Fibroblast of gingiva (primary cell): ENCODE measurements at regions not wholly inside any gene's neighbourhood (a gene's known extent, or its start where the extent isn't known, plus 50 kb on each side); places are given as distances from the start of the nearest gene placed in this dataset.
"Not testable (repeated sequence)": the region's sequence is repeated elsewhere in the genome, so short reads cannot be mapped to it uniquely, and the experiment has no call there.

Experiments used
- DNase-seq: peaks from one replicate; pipeline ENCODE4 v3.0.0-alpha.2; 2011; ENCODE audit warnings: low read depth

DNA sequence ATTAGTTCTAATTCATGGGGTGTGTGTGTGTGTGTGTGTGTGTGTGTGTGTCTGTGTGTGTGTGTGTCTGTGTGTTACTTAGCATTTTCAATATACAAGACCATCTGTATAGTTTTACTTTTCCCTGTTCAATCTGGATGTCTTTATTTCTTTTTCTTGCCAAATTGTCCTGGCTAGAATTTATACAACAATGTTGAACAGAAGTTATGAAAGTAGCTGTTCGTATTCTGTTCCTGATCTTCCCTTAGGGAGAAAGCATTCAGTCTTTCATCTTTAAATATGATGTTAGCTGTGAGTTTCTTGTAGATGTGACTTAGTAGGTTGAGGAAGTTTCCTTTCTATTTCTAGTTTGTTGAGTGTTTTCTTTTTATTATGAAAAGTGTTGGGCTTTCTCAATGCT, 101.0 kb upstream of the ADRA1D start:
- no peak for DNase-seq

DNA sequence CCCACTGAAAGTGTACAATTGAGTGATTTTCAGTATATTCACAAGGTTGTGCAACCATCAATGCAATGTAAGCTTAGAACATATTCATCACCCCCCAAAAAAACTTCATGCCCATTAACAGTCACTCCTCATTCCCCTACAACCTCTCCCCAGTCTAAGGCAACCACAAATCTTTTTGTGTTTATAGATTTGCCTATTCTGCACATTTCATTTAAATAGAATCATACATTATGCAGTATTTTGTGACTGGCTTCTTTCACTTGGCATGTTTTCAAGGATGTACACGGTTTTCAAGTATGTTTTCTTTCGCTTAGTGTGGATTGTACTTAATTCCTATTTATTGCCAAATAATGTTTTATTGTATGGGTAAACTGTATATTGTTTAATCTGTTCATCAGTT, 95.6 kb upstream of the ADRA1D start:
- no peak for DNase-seq

DNA sequence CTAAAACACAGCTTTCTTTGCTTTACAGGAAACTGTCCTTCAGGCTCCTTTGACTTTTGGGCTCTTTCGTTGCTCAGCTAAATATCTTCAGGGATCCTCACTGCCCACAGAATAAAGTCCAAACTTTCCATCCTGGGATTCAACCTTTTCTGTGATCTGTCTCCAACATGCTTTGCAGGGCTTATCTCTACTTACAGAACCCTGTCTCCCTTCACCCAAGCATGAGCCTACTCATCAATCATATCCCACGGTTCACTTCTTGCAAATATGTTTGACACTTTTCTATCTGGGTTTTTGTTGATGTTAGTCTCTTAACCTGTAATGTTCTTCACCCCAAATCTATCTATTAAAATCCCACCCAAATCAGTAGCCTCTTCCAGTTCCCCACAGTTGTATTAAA, 93.5 kb upstream of the ADRA1D start:
- no peak for DNase-seq

DNA sequence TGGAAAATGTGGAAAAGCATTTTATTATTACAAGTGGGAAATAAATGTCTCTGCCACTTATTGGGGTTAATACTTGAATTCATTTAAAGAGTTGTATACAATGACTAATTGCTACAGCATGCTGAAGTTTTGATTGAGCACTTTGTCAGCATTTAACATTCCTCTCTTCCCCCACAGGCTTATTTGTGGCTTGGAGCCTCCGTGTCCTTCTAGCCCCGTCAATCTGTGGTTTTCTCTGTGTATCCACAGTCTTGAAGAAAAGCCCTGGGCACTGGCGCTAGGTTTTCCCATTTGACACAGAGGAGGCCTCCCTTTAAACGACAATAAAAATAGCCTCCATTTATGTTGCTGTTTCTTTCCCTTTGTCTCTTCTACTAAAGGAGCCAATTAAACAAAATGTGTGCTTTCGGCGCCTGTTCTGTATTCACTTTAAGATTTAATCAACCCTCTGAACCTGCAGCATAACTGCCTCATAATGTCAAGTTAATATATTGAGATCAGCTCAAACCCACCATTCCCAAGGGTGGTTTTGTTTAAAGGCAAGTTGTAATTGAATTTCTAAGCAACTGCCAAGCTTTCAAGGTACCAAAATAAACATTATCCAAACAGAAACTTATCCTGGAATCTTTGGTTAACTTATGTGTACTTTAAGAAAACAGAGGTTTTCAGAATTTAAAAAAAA, 92.9 kb upstream of the ADRA1D start:
- peak; percentile 30 for DNase-seq

DNA sequence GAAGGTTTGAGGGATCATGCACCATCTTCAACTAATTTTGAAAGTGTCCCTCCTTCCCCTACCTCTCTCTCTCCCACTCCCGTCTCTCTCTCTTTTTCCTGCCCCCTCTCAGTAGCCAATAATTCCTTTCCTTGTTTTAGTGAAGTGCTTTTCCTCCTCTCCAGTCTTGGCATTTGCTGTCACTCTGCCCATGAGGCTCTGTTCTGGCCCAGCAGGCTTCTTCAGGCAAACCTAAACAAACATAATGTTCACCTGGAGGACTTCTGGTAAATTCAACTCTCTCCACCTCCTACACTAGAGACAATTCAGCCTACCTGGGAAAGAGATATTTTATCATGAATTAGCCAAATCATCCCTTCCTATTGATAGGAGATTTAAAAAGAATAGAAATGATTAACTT, 86.6 kb upstream of the ADRA1D start:
- DNase-seq: no peak

DNA sequence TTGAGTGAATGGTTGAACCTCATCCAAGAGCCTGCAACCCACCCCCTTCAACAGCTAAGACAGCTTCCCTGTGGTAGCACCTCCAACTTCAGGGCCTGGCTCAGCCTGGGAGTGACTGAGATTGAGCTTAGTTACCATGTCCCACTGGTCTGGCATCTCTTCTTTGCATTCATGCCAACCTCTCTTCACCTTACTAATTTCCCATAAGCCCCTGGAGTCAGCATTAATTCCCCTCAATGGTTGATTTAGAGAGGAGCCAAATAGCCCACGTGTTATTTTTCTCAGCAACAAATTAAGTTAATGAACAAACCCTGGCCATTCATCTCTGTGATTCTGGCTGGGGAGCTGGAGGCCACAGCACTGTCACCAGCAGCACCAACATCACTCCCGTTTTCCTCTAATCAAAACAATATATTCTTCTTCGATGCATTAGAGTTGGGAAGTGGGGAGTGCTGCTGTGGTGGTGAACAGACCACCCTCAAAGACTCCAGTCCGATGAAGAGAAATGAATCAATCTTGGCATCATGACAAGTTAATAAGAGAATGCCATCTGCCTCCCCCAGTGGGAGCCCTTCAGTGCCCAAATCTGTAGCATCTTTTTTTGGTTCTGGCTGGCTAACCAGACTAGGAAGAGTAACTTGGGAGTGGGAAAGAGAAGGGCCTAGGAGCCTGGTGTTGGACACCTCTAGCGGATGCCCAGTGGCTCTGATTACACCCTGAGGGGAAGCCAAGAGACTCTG, 83.2 kb upstream of the ADRA1D start:
- no peak for DNase-seq

DNA sequence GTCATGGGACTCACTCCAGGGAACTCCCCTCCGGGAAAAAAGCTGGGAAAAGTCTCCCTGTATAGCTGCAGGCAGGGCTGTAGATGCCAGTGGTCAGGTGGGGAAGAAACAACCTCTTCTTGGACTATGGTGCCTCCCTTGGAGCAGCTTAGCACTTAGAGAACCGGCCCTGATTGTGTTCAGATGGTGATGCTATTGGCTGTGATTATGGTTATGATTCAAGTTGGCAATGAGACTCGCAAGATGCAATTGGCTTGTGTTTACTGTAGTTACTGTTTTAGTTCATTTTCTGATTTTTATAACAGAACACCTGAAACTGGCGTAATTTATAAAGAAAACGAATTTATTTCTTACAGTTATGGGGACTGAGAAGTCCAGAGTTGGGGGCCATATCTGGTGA, 80.9 kb upstream of the ADRA1D start:
- DNase-seq: no peak

DNA sequence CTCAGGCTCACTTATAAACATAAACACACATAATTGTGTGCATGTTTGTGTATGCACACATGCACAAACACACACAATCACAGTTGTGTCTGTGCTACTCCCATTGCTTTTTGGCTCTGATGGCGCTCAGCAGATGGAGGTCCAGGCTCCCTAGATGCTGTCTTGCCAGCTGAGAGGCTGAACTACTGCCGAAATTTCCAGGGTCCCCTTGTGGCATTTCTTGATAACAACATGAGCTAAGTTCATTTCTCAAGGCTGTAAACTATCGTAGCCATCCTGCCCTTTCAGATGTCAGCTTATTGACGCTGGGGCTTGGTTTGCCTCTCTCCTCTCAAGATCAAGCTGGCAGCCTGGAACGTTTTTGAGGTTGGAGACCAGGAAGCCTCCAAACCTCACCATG, 80.1 kb upstream of the ADRA1D start:
- DNase-seq: no peak

DNA sequence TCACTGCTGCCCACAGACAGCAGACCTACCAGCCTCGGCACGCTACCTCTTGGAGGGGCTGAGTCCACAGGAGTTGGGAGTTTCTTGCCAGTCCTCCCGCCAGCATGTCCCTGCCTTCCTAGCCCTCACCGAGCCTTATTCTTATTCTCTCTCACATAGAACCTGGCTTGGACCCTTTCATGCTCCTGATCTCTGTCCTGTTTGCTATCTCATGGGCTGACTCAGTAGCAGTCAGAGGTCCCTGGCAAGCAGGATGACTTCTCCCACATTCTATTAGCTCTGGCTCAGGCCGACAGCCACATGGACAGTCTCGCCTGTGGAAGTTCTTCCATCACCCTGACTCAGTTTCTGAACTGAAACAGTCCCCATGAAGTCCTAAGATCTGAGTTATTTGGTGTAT, 79.5 kb upstream of the ADRA1D start:
- DNase-seq: no peak

DNA sequence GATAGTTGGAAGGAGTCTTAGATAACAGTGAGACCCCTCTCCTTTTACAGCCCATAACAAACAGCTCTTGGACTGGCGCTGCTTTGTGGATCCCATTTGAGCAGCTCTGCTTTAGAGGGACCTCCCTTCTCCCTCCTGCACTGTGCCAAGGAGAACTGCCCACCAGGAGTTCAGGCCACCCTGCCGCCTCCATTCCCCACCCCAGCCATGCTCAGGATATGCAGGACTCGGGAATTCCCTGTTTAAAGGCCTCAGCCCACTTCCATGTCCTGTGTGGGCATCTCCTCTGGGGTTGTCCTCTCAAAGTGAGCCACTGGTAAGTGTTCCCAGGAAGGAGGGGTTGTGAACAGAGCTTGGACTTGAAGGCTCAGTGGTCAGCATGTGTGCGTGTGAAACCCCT, 78.9 kb upstream of the ADRA1D start:
- no peak for DNase-seq

DNA sequence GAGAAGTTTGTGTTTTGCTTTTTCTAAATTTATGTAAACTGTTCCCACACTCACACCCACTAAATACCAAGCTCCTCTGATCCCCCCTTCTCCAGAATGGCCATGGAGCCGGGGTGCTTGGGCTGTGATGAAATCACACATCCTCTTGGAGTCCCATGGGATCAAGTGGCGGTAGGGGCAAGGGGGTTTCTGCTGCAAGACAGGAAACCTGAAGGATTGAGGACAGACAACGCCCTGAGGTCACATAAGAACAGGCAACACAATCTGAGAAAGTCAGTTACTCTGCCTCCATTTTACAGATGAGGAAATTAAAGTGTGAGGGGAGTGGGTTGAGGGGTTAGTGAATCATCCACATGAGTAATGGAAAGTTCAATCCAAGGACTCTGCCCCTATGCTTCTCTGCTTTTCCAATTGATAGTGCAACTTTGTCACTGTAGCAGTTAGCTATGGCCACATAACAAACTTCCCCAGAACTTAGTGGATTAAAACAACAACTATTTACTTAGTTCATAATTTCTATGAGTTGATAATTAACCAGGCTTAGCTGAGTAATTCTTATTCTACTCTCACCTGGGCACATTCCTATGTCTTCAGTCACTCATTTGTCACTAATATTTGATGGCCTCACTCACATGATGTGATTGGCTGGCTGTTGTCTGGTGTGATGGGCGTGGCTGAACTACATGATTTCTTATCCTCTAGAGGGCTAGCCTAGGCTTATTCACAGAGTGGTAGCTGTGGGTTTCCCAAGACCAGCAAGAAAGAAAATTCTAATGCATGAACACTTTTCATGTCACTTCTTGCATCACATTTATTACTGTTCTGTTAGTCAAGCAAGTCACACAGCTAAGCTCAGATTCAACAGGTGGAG, 77.3 kb upstream of the ADRA1D start:
- no peak for DNase-seq

DNA sequence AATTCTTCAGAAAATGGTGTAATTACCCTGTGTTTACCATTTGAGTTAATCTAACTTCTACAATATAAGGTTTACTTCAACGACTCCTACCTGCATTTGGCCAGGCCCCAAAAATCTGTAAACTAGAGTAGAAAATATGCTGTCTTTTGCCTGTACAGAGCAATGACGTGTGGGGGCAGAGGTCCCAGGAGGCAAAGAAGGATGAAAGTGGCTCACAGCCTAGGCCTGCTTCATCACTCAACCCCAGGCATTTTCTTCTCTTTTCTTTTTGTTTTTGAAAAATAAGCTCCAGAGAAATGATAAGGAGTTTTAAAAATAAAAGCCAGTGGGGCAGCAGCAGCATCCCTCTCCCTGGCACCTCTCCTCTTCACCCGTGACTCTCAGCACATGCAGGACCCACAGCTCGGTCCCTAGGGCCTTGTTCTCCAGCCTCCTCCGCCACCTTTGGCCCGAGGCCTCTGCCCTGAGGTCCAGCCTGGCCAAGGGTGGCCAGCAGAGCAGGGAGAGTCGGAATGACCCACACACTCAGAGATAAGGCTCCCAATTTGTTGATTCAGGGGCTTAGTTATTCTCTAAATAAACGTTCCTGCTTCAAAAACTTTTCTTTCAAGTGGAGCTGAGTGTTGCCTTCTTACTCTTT, 76.6 kb upstream of the ADRA1D start:
- DNase-seq: no peak

DNA sequence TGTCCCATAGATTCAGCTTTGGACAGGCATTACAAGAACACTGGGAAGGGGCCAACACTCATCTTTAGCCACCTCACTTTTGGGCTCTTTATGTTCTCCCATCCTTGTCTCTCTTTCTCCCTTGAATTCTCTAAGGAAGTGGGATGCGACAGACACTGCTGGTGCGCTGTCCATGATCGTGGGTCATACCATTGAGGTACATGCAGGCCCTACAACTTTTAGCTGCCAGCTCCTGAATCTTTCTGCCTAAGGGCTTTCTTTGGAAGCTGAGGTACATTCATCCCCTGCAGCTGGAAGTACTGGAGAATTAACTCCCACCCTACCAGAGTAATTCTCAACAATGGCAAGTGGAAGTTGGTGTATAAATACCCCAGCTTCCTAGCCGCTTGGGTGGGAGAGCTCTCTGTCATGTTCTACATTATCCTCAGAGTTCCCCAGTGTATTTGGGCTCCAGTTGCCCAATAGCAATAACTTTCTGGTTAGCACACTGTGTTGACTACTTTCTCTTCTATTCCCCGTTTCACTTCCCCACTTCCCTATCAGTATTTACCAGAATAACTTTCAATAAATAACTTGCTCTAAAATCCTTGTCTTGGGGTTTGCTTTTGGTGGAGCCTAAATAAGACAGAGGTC, 75.6 kb upstream of the ADRA1D start:
- no peak for DNase-seq

DNA sequence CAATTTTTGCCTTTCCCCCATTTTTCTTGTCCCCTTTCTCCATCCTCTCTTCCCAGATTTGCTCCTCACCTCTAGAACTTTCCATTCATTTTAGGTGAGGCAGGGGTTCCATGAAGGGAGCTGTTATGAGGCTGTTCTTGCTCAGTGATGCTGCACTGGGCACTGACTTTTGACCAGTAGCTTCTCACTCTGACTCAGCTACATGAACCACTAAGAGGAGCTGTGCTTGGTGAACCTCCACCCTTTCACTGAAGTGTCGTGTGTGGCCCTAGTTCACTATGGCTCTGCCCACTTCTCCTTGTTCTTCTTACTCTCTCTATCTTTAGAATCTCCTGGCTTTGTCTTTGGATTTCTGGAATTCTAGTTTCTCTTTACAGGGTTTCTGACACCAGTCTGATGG, 73.4 kb upstream of the ADRA1D start:
- no peak for DNase-seq

DNA sequence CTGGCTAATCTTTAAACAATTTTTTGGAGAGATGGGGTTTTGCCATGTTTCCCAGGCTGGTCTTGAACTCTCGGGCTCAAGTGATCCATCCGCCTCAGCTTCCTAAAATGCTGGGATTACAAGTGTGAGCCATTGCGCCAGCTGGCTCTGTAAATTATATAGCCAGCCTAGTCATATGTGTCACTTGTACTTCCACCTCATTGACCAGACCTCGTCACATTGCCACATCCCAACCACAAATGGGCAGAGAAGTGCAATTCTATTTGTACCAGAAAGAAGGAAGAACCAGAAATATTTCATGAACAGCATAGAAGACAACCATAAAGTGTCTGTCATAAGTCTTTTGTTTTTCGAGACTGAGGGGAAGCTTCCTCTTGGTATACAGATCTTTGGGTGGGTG, 71.2 kb upstream of the ADRA1D start:
- DNase-seq: no peak

DNA sequence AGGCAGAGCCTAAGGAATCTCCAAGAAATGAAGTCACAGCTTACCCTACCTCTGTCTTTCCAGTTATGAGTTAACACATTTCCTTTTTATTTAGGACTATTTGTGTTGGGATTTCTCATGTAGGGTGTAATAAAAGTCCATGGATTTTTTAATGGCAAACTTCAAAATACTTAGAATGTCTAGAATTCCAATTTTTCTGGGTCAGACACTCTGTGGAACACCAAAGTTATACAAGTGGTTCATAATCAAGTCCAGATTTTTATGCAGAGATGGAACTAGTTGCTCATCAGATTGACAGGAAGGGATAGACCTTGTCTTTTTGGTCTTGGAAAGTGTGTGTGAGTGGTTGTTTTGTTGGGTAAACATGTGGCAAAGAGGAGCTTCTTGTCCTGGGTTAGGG, 69.8 kb upstream of the ADRA1D start:
- no peak for DNase-seq

DNA sequence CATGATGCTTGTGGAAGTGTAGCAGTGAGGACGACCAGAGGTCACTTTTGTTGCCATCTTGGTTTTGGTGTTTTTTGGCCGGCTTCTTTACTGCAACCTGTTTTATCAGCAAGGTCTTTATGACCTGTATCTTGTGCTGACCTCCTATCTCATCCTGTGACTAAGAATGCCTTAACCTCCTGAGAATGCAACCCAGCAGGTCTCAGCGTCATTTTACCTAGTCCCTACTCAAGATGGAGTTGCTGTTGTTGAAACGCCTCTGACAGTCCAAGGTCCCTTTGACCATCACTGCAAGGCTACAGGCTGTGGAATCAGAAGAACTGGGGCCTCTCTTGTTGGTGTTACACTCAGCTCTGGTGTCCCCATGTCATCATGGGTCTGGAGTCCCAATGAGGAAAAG, 61.5 kb upstream of the ADRA1D start:
- not testable (repeated sequence) for DNase-seq

DNA sequence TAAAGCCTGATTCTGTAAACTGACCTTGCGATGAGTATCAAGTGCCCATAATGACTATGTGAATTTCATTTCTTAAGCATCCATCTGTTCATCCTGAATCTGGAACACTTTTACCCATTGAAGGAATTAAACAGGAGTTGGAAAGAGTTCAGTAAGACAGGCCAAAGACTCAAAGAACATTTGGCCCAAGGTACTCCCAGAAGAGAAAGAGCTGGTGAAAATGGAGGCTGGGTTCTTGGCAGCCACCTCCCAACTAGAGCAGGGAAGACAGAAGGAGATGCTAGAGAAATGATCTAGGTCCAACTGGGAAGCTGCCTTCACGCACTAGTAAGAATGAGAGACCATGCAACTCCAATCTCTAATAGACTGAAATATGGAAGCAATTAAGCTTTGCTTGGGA, 57.1 kb upstream of the ADRA1D start:
- DNase-seq: no peak

DNA sequence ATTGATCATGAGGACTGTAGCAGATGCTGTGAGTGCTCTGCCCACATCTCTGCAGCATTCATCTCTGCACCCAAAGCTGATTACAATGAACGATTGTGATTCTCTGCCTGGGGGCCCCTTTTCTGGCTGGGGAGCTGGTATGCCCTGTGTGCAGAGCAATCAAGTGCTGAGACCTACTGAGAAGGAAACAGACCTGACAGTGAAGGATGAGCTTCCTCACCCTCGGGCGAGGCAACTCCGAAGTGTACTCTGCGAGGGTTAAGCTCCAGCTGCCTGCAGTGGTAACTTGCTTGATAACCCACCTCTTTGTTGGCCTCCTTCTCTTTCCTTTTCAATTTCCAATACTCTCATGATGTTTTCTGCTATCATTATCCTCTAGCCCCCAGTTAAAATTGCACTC, 56.0 kb upstream of the ADRA1D start:
- DNase-seq: no peak

DNA sequence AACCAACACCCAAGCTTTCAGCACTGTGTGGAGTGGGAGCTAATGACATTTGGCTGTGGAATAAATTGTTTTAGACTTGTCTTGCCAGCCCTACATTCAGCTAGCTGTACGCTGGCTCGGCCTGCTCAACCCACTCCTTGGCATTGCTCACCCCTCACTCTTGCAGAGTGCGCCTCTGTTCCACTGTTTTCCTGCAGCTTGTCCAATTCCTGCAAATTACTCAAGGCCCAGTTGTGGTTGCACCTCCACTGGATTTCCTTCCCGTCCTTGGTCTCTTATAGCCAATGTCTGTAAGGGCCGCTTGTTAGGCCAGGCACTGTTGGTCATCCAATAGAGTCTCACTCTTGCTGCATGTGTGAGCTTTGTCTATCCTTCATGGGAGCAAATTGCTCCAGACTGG, 55.5 kb upstream of the ADRA1D start:
- no peak for DNase-seq

DNA sequence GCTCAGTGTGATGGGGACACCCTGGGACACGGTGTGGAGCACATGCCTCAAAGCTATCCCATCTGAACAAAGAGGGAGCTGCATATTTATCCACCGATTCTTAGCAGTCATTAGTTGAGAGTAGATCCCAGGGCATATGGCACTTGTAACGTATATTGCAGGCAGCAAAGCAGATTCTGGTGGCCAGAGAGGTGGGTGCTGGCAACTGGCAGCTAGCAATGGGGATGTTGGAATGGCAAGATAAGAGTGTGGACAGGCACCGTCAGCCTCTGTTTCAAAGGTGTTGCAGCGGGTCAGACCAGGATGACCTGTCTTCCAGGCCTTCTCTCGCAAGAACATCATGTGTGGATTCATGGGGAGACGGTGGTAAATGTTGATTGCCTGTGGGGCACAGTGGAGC, 54.0 kb upstream of the ADRA1D start:
- DNase-seq: no peak

DNA sequence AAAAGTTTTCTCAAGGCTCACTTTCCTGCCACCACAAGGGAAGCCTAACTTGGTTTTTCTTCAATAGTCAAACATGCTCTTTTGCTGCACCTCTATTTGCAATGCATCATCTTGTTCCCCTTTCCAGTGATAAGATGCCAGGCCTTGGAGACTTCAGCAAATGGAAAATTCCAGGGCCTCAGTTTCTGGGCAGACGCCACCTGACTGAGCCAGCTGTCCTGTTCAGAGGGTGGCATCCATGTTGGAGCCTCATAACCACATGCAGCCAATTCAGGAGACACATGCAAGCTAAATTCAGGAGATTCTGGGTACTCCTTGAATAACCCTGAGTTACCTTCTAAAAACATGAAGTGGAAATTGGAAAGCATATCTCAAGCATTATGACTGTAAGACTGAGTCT, 51.8 kb upstream of the ADRA1D start:
- DNase-seq: no peak
